ENCODE measurements at regions not wholly inside any gene's neighbourhood (a gene's known extent, or its start where the extent isn't known, plus 50 kb on each side); places are given as distances from the start of the nearest gene placed in this dataset.
"Not testable (repeated sequence)": the region's sequence is repeated elsewhere in the genome, so short reads cannot be mapped to it uniquely, and the experiment has no call there.

GRCh38 chr5:17075236-17075635 is 139.1 kb upstream of the MYO10 start:
- TF ChIP-seq CTCF (IDR thresholded peaks at IDR 0.05; ENCODE audit: low read depth, low read length): no peak
- H3K4me3 ChIP-seq (ENCODE audit: low read depth, low read length): no peak overlapping the region

DNA sequence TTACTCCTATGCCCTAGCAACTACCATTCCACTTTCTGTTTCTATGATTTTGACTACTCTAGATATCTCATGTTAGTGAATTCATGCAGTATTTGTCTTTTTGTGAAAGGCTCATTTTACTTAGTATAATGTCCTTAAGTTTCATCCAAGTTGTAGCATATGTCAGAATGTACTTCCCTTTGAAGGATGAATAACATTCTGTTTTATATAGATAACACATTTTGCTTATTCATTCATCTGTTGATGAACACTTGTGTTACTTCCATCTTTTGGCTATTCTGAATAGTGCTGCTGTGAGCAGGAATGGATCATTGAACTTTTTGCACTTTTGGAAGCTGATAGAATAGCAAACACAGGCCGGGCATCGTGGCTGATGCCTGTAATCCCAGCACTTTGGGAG is 140.2 kb upstream of the MYO10 start:
- H3K4me3 ChIP-seq (ENCODE audit: low read depth, low read length): no peak overlapping the region
- TF ChIP-seq CTCF (IDR thresholded peaks at IDR 0.05; ENCODE audit: low read depth, low read length): no peak

GRCh38 chr5:17077440-17078233 is 139.8 kb upstream of the BASP1 start:
- H3K4me3 ChIP-seq (ENCODE audit: low read depth, low read length): no peak overlapping the region
- TF ChIP-seq CTCF (IDR thresholded peaks at IDR 0.05; ENCODE audit: low read depth, low read length): no peak

DNA sequence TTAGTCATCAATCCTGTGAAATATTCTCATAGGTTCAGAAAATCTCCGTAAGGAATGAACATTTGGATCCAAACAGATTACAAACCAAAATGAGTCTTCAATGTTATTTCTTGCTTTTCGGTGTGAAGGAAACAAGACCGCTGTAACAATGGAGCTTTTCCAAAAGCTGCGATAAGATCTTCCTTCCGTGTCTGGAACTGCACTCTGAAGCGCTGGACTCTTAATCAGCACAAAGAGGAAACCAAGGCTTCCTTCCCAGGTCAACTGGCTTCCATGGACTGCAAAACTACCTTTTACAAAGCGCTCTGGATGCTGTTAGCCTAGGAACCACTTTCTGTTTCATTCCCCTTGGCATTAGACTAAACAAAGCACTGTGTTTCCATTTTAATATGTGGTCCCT is 137.9 kb upstream of the BASP1 start:
- no peak for TF ChIP-seq CTCF (IDR thresholded peaks at IDR 0.05; ENCODE audit: low read depth, low read length)
- no peak overlapping the region for H3K4me3 ChIP-seq (ENCODE audit: low read depth, low read length)

DNA sequence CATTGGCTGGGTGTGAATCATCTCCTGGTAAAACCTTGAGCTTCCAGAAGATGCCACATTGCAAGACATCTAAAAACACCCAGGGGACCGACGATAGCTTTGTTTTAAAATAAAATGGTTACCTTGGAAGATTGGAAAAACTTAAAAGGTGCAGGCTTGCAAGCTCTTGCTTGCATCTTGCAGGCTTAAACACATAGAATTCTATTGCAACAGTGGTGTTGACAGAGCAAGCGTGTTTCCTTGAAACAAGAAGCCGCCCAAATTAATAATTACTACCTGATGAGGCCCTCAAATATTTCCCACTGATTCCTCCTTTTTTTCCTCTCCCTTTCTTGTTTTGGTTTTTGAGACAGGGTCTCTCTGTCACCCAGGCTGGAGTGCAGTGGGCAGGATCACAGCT is 137.1 kb upstream of the BASP1 start:
- TF ChIP-seq CTCF (IDR thresholded peaks at IDR 0.05; ENCODE audit: low read depth, low read length): no peak
- no peak overlapping the region for H3K4me3 ChIP-seq (ENCODE audit: low read depth, low read length)

GRCh38 chr5:17081142-17081541 is 136.3 kb upstream of the BASP1 start:
- no peak overlapping the region for H3K4me3 ChIP-seq (ENCODE audit: low read depth, low read length)
- TF ChIP-seq CTCF (IDR thresholded peaks at IDR 0.05; ENCODE audit: low read depth, low read length): peak; percentile 4; the same call in 1 of the 2 replicates

DNA sequence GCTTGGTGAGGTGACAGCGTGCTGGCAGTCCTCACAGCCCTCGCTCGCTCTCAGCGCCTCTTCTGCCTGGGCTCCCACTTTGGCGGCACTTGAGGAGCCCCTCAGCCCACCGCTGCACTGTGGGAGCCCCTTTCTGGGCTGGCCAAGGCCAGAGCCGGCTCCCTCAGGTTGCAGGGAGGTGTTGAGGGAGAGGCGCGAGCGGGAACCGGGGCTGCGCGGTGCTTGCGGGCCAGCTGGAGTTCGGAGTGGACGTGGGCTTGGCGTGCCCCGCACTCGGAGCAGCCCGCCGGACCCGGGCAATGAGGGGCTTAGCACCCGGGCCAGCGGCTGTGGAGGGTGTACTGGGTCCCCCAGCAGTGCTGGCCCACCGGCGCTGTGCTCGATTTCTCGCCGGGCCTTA is 134.2 kb upstream of the BASP1 start:
- not testable (repeated sequence) for H3K4me3 ChIP-seq (ENCODE audit: low read depth, low read length)

DNA sequence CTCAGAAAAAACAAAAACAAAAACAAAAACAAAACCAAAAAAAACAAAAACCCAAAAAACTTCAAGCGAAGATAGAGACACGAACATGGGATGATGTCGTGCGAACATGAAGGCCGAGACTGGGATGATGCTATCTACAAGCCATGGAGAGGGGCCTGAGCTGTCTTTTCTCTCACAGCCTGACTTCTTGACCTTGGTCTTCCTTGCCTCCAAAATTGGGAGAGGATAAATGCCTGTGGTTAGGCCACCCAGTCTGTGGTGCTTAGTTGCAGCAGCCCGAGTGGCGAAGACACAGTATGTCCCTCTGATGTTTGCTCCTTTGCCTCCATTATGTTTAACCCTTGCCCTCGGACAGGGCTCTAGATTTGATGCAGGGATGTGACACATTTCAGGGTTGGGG is 130.4 kb upstream of the BASP1 start:
- TF ChIP-seq CTCF (IDR thresholded peaks at IDR 0.05; ENCODE audit: low read depth, low read length): no peak
- H3K4me3 ChIP-seq (ENCODE audit: low read depth, low read length): no peak overlapping the region
